H9 (cell line): ENCODE measurements at regions not wholly inside any gene's neighbourhood (a gene's known extent, or its start where the extent isn't known, plus 50 kb on each side); places are given as distances from the start of the nearest gene placed in this dataset.

ENCODE experiments used
- DNase-seq: peaks from one replicate; pipeline ENCODE4 v3.0.0-alpha.2; 2017
- H2AFZ ChIP-seq: one replicate; pipeline ENCODE4 v1.6.1; 2013; ENCODE audit warnings: mild to moderate bottlenecking, low read length, control low read depth, moderate library complexity
- H2AK5ac ChIP-seq: 2 replicates; pipeline ENCODE4 v1.6.1; 2013; ENCODE audit warnings: low read length, control low read depth, mixed read lengths; ENCODE audit not compliant: insufficient read length
- H2BK120ac ChIP-seq: one replicate; pipeline ENCODE4 v1.6.1; 2013; ENCODE audit warnings: low read depth, mild to moderate bottlenecking, low read length, control low read depth, inconsistent platforms; ENCODE audit not compliant: poor library complexity, severe bottlenecking
- H2BK12ac ChIP-seq: 2 replicates; pipeline ENCODE4 v1.6.1; 2013; ENCODE audit warnings: low read length, control low read depth, mixed read lengths, low read depth; ENCODE audit not compliant: insufficient read length
- H2BK15ac ChIP-seq: 2 replicates; pipeline ENCODE4 v1.6.1; 2013; ENCODE audit warnings: low read depth, low read length, control low read depth
- H2BK20ac ChIP-seq: one replicate; pipeline ENCODE4 v1.6.1; 2013; ENCODE audit warnings: low read depth, mild to moderate bottlenecking, low read length, control low read depth, inconsistent platforms; ENCODE audit not compliant: poor library complexity, severe bottlenecking
- H2BK5ac ChIP-seq: 2 replicates; pipeline ENCODE4 v1.6.1; 2013; ENCODE audit warnings: low read length, control low read depth, mixed read lengths; ENCODE audit not compliant: insufficient read length
- H3K14ac ChIP-seq: 2 replicates; pipeline ENCODE4 v1.6.1; 2013; ENCODE audit warnings: low read length, control low read depth; ENCODE audit not compliant: insufficient read depth
- H3K18ac ChIP-seq: 2 replicates; pipeline ENCODE4 v1.6.1; 2013; ENCODE audit warnings: low read depth, mild to moderate bottlenecking, mixed read lengths, low read length, control low read depth; ENCODE audit not compliant: insufficient read length
- H3K23ac ChIP-seq: 2 replicates; pipeline ENCODE4 v1.6.1; 2013; ENCODE audit warnings: low read length, control low read depth, mixed read lengths, low read depth; ENCODE audit not compliant: insufficient read length
- H3K23me2 ChIP-seq: 2 replicates; pipeline ENCODE4 v1.6.1; 2013; ENCODE audit warnings: low read depth, mild to moderate bottlenecking, mixed read lengths, low read length, control low read depth; ENCODE audit not compliant: insufficient read length, poor library complexity, severe bottlenecking
- H3K27ac ChIP-seq: 2 replicates; pipeline ENCODE4 v1.5.1; 2013; ENCODE audit warnings: low read length, control low read depth, mixed read lengths, low read depth; ENCODE audit not compliant: insufficient read length
- H3K27me3 ChIP-seq: 2 replicates; pipeline ENCODE4 v1.6.1; 2013; ENCODE audit warnings: low read length, control low read depth, inconsistent platforms; ENCODE audit not compliant: insufficient read depth
- H3K4ac ChIP-seq: 2 replicates; pipeline ENCODE4 v1.6.1; 2013; ENCODE audit warnings: low read depth, mild to moderate bottlenecking, control low read depth, inconsistent platforms, low read length, moderate library complexity
- H3K4me1 ChIP-seq: 2 replicates; pipeline ENCODE4 v1.6.1; 2013; ENCODE audit warnings: low read length, control low read depth, inconsistent platforms; ENCODE audit not compliant: insufficient read depth
- H3K4me2 ChIP-seq: 2 replicates; pipeline ENCODE4 v1.6.1; 2013; ENCODE audit warnings: low read length, control low read depth, mixed read lengths; ENCODE audit not compliant: insufficient read length, insufficient read depth
- H3K56ac ChIP-seq: 2 replicates; pipeline ENCODE4 v1.6.1; 2013; ENCODE audit warnings: low read depth, mild to moderate bottlenecking, mixed read lengths, low read length, control low read depth; ENCODE audit not compliant: insufficient read length
- H3K79me1 ChIP-seq: 2 replicates; pipeline ENCODE4 v1.6.1; 2013; ENCODE audit warnings: low read depth, mild to moderate bottlenecking, moderate library complexity, low read length, control low read depth, inconsistent platforms; ENCODE audit not compliant: insufficient read depth, poor library complexity, severe bottlenecking
- H3K79me2 ChIP-seq: 2 replicates; pipeline ENCODE4 v1.6.1; 2013; ENCODE audit warnings: low read length, control low read depth, inconsistent platforms; ENCODE audit not compliant: insufficient read depth
- H3K9ac ChIP-seq: 2 replicates; pipeline ENCODE4 v1.6.1; 2013; ENCODE audit warnings: low read length, control low read depth, mixed read lengths; ENCODE audit not compliant: insufficient read length; ENCODE audit errors: extremely low read depth
- H3K9me3 ChIP-seq: one replicate; pipeline ENCODE4 v1.6.1; 2013; ENCODE audit warnings: low read depth, low read length, inconsistent platforms; ENCODE audit not compliant: control insufficient read depth
- H3T11ph ChIP-seq: one replicate; pipeline ENCODE4 v1.6.1; 2013; ENCODE audit warnings: mild to moderate bottlenecking, low read length, control low read depth, inconsistent platforms
- H4K20me1 ChIP-seq: one replicate; pipeline ENCODE4 v1.6.1; 2013; ENCODE audit not compliant: control insufficient read depth, insufficient read length, insufficient read depth
- H4K5ac ChIP-seq: 2 replicates; pipeline ENCODE4 v1.6.1; 2013; ENCODE audit warnings: low read depth, mild to moderate bottlenecking, mixed read lengths, low read length, control low read depth; ENCODE audit not compliant: insufficient read length
- H4K8ac ChIP-seq: replicated peaks from 2 replicates; pipeline ENCODE4 v1.6.1; 2013; ENCODE audit warnings: low read length, control low read depth, mixed read lengths, low read depth; ENCODE audit not compliant: insufficient read length
- H4K91ac ChIP-seq: 2 replicates; pipeline ENCODE4 v1.6.1; 2013; ENCODE audit warnings: low read depth, mild to moderate bottlenecking, moderate library complexity, mixed read lengths, low read length, control low read depth; ENCODE audit not compliant: insufficient read length
- H3K27ac Mint-ChIP-seq, 3 experiments: 2 replicates in 2 of 3; 3 replicates in 1 of 3; pipeline ENCODE4 v1.8.0; 2020 to 2021; ENCODE audit warnings: mixed read lengths in 3 of 3, mild to moderate bottlenecking in 1 of 3, moderate library complexity in 1 of 3
- H3K27me3 Mint-ChIP-seq: 2 replicates; pipeline ENCODE4 v1.8.0; 2021; ENCODE audit warnings: low read depth, mild to moderate bottlenecking, moderate library complexity, mixed read lengths
- H3K36me3 Mint-ChIP-seq, 3 experiments: 2 replicates in 2 of 3; 3 replicates in 1 of 3; pipeline ENCODE4 v1.8.0; 2020 to 2021; ENCODE audit warnings: low read depth in 3 of 3, mixed read lengths in 3 of 3; ENCODE audit not compliant: insufficient read depth in 1 of 3
- H3K4me1 Mint-ChIP-seq, 2 experiments: 2 replicates each; pipeline ENCODE4 v1.8.0; 2020; ENCODE audit warnings: mixed read lengths in 2 of 2
- H3K4me3 Mint-ChIP-seq, 2 experiments: 2 replicates in 1 of 2; 3 replicates in 1 of 2; pipeline ENCODE4 v1.8.0; 2020 to 2021; ENCODE audit warnings: mild to moderate bottlenecking in 2 of 2, mixed read lengths in 2 of 2, moderate library complexity in 1 of 2
- H3K9me3 Mint-ChIP-seq, 2 experiments: 2 replicates in 1 of 2; 3 replicates in 1 of 2; pipeline ENCODE4 v1.8.0; 2020; ENCODE audit warnings: mild to moderate bottlenecking in 2 of 2, mixed read lengths in 2 of 2, moderate library complexity in 1 of 2
- WGBS: extraction: QIAGEN DNeasy Blood & Tissue Kit; methylation state at CpG from one replicate; pipeline ENCODE4 v1.1.7; 2013; ENCODE audit warnings: missing lambda C conversion rate, low lambda C conversion rate, mixed read lengths; ENCODE audit not compliant: insufficient read length; ENCODE audit errors: extremely low coverage; 5-methylcytosine and 5-hydroxymethylcytosine counted together
- TF ChIP-seq, protein P1 (sequence below): fragments of 200-600 bp; sonication (generic); conservative IDR thresholded peaks from 3 replicates; pipeline ENCODE4 v1.8.0; 2021; ENCODE audit warnings: antibody characterized with exemption, mild to moderate bottlenecking

DNA sequence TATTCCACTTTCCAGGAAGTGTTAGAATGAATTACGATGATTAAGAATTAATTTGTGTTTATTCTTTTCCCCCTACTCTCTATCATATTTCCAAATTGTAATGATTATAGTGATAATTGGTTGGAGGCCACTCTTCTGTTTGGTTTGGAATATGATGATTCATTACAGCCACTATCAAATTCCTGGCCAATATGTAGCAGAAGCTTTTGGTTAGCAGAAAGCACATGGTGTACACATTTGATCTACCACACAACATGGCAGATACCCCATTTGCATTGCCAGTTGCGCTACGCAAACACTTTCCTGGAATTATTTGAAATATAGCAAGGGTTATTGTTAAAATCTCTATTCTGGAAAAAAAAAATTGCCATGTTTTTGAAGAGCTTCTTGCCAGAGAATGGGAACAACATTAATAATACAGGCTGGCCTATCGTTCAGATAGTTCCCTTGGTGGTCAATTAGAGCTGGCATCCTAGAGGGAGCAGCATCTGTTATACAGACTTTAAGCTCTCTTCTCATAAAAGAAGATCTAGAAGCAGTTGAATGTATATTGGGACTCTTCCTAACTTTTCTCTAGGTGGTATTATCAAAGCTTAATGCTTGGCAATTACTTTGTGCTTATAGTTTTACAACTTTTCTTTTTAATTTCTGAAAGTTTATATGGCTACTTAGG, 455.0 kb upstream of the ACTBL2 start:
- DNase-seq = no peak
- Histone ChIP-seq H3K4me1 (no peaks in the 10 kb centered on the region), H2BK5ac (no peak overlapping the region), H2BK20ac (no peak overlapping the region), H3K9me3 (no peaks in the 10 kb centered on the region), H3K27me3 (no peaks in the 10 kb centered on the region), H3K4ac (no peak overlapping the region), H2BK120ac (no peak overlapping the region), H3K23me2 (no peaks in the 10 kb centered on the region), H3K79me2 (no peaks in the 10 kb centered on the region), H4K20me1 (no peaks in the 10 kb centered on the region), H4K91ac (no peak overlapping the region), H2BK12ac (no peak overlapping the region), H3K9ac (no peak overlapping the region), H3K18ac (no peak overlapping the region), H2BK15ac (no peak overlapping the region), H4K8ac (no peak overlapping the region), H2AK5ac (no peak overlapping the region), H3K56ac (no peak overlapping the region), H2AFZ (no peak overlapping the region), H3K79me1 (no peaks in the 10 kb centered on the region), H3K23ac (no peak overlapping the region), H3K4me2 (no peak overlapping the region), H4K5ac (no peak overlapping the region), H3T11ph (no peak overlapping the region), H3K14ac (no peak overlapping the region), H3K27ac (no peak overlapping the region)
- Mint-ChIP-seq H3K36me3 (no peaks in the 10 kb centered on the region), H3K27me3 (no peaks in the 10 kb centered on the region), H3K9me3 (no peaks in the 10 kb centered on the region), H3K27ac (no peak overlapping the region), H3K4me3 (no peak overlapping the region), H3K4me1 (no peaks in the 10 kb centered on the region)
- TF ChIP-seq, protein P1, sequence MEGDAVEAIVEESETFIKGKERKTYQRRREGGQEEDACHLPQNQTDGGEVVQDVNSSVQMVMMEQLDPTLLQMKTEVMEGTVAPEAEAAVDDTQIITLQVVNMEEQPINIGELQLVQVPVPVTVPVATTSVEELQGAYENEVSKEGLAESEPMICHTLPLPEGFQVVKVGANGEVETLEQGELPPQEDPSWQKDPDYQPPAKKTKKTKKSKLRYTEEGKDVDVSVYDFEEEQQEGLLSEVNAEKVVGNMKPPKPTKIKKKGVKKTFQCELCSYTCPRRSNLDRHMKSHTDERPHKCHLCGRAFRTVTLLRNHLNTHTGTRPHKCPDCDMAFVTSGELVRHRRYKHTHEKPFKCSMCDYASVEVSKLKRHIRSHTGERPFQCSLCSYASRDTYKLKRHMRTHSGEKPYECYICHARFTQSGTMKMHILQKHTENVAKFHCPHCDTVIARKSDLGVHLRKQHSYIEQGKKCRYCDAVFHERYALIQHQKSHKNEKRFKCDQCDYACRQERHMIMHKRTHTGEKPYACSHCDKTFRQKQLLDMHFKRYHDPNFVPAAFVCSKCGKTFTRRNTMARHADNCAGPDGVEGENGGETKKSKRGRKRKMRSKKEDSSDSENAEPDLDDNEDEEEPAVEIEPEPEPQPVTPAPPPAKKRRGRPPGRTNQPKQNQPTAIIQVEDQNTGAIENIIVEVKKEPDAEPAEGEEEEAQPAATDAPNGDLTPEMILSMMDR = no peak
- WGBS = no CpG with 5 or more reads among the region's 4 CpGs
